ENCODE measurements at regions not wholly inside any gene's neighbourhood (a gene's known extent, or its start where the extent isn't known, plus 50 kb on each side); places are given as distances from the start of the nearest gene placed in this dataset.
A peak's percentile ranks its signal among the peaks of the same experiment; 100 is the strongest.

GRCh38 chr4:12889054-12889453, 595.1 kb downstream of the RAB28 start:
- Mint-ChIP-seq H3K4me1 (peaks cover 19% of the 10 kb centered on the region), H3K4me3 (no peak overlapping the region), H3K27ac (no peak overlapping the region), H3K27me3 (ENCODE audit: low read depth) (no peaks in the 10 kb centered on the region), H3K9me3 (peaks cover 4% of the 10 kb centered on the region), H3K36me3 (no peaks in the 10 kb centered on the region)
- ATAC-seq (no peak), DNase-seq (ENCODE audit: low spot score) (no peak)
- ChIA-PET POLR2A (no interaction called here), CTCF (no interaction called here)
- TF ChIP-seq FOXK1 (CRISPR knock-in tag; IDR thresholded peaks at IDR 0.05) (no peak), GTF2I (CRISPR knock-in tag; conservative IDR thresholded peaks at IDR 0.05) (no peak), ZNF423 (CRISPR knock-in tag; IDR thresholded peaks at IDR 0.05) (no peak), TP53 (CRISPR knock-in tag; IDR thresholded peaks at IDR 0.05) (no peak), ZNF232 (CRISPR knock-in tag; IDR thresholded peaks at IDR 0.05) (no peak), ZNF121 (CRISPR knock-in tag; IDR thresholded peaks at IDR 0.05) (no peak), CREB1 (CRISPR knock-in tag; IDR thresholded peaks at IDR 0.05) (no peak), JUN (CRISPR knock-in tag; IDR thresholded peaks at IDR 0.05) (no peak), NR1H2 (CRISPR knock-in tag; IDR thresholded peaks at IDR 0.05) (no peak), ZNF219 (CRISPR knock-in tag; IDR thresholded peaks at IDR 0.05; ENCODE audit: borderline replicate concordance) (no peak), TEAD4 (CRISPR knock-in tag; IDR thresholded peaks at IDR 0.05) (no peak), ATF3 (CRISPR knock-in tag; conservative IDR thresholded peaks at IDR 0.05) (no peak), IRF2 (CRISPR knock-in tag; IDR thresholded peaks at IDR 0.05; ENCODE audit: borderline replicate concordance, low read depth) (no peak), ZMAT4 (CRISPR knock-in tag; IDR thresholded peaks at IDR 0.05) (no peak), E2F4 (CRISPR knock-in tag; IDR thresholded peaks at IDR 0.05; ENCODE audit: borderline replicate concordance, low read depth) (no peak), HMGA2 (CRISPR knock-in tag; IDR thresholded peaks at IDR 0.05) (no peak), MYBL2 (CRISPR knock-in tag; IDR thresholded peaks at IDR 0.05) (no peak), EMX1 (CRISPR knock-in tag; IDR thresholded peaks at IDR 0.05) (no peak)

GRCh38 chr4:12884846-12885796, 599.0 kb downstream of the RAB28 start:
- peaks cover 19% of the 10 kb centered on the region for H3K4me1 Mint-ChIP-seq
- DNase-seq (ENCODE audit: low spot score), result peak; percentile 45
- peak overlapping the region; percentile 68 for H3K27ac Mint-ChIP-seq
- no peak for TF ChIP-seq GTF2I (CRISPR knock-in tag; conservative IDR thresholded peaks at IDR 0.05)
- TF ChIP-seq FOXK1 (CRISPR knock-in tag; IDR thresholded peaks at IDR 0.05), result peak; percentile 25; the same call in 1 of the 2 replicates
- POLR2A ChIA-PET, result no interaction called here
- H3K27me3 Mint-ChIP-seq (ENCODE audit: low read depth), result no peaks in the 10 kb centered on the region
- CTCF ChIA-PET, result interaction anchor here (0.6 kb wide), 2 partner anchors 40 to 1369 kb away, joined by 3 read pairs; no protein-coding TSS in a partner anchor
- ATAC-seq, result peak; percentile 90
- 0 out of 2 replicates have a peak, but pooled peaks cover 2% of the 10 kb centered on the region for H3K36me3 Mint-ChIP-seq
- peaks cover 8% of the 10 kb centered on the region; the same call in 1 of the 2 replicates for H3K9me3 Mint-ChIP-seq
- peak overlapping the region; percentile 12; the same call in 1 of the 2 replicates for H3K4me3 Mint-ChIP-seq

- TF ChIP-seq USF1 (CRISPR knock-in tag; IDR thresholded peaks at IDR 0.05) (no peak), ZNF121 (CRISPR knock-in tag; IDR thresholded peaks at IDR 0.05) (no peak), ZBTB43 (CRISPR knock-in tag; IDR thresholded peaks at IDR 0.05) (no peak), ELF4 (CRISPR knock-in tag; IDR thresholded peaks at IDR 0.05; ENCODE audit: low read depth) (no peak), JUN (CRISPR knock-in tag; IDR thresholded peaks at IDR 0.05) (no peak), PRRX2 (CRISPR knock-in tag; IDR thresholded peaks at IDR 0.05) (no peak), CTCF (IDR thresholded peaks at IDR 0.05) (no peak), ZMAT4 (CRISPR knock-in tag; IDR thresholded peaks at IDR 0.05) (no peak), OVOL2 (CRISPR knock-in tag; IDR thresholded peaks at IDR 0.05; ENCODE audit: borderline replicate concordance) (no peak)
- H3K27ac Mint-ChIP-seq, result no peak overlapping the region
- 0 out of 2 replicates have a peak, but pooled peaks cover 2% of the 10 kb centered on the region for H3K36me3 Mint-ChIP-seq
- H3K9me3 Mint-ChIP-seq, result peaks cover 8% of the 10 kb centered on the region; the same call in 1 of the 2 replicates
- POLR2A ChIA-PET, result no interaction called here
- no peak for ATAC-seq
- CTCF ChIA-PET, result no interaction called here
- no peak overlapping the region for H3K4me3 Mint-ChIP-seq
- H3K4me1 Mint-ChIP-seq, result peaks cover 19% of the 10 kb centered on the region
- H3K27me3 Mint-ChIP-seq (ENCODE audit: low read depth), result no peaks in the 10 kb centered on the region
- DNase-seq (ENCODE audit: low spot score), result no peak
Observed at GRCh38 chr4:12881945-12882584, 602.1 kb downstream of the RAB28 start.
